H54 (cell line): ENCODE measurements at regions not wholly inside any gene's neighbourhood (a gene's known extent, or its start where the extent isn't known, plus 50 kb on each side); places are given as distances from the start of the nearest gene placed in this dataset.

Source experiments
- DNase-seq: peaks from one replicate; pipeline ENCODE4 v3.0.0; 2011; ENCODE audit warnings: low spot score, mixed read lengths; ENCODE audit not compliant: insufficient read length
- FAIRE-seq: peaks from 3 replicates; lab custom pipeline; 2011; peaks lifted over from hg19 to GRCh38; lab: Jason Lieb, UNC
- POLR2A ChIP-seq: IDR thresholded peaks from 2 replicates; pipeline ENCODE4 v1.6.1; 2011; ENCODE audit warnings: low read depth, mild to moderate bottlenecking, low read length

- TF ChIP-seq POLR2A: no peak
- FAIRE-seq: no peak
- DNase-seq: no peak
These were observed 49.7 kb upstream of the FRMD4B start for GRCh38 chr3:69435274-69436265.
